ENCODE measurements at regions not wholly inside any gene's neighbourhood (a gene's known extent, or its start where the extent isn't known, plus 50 kb on each side); places are given as distances from the start of the nearest gene placed in this dataset.

DNA sequence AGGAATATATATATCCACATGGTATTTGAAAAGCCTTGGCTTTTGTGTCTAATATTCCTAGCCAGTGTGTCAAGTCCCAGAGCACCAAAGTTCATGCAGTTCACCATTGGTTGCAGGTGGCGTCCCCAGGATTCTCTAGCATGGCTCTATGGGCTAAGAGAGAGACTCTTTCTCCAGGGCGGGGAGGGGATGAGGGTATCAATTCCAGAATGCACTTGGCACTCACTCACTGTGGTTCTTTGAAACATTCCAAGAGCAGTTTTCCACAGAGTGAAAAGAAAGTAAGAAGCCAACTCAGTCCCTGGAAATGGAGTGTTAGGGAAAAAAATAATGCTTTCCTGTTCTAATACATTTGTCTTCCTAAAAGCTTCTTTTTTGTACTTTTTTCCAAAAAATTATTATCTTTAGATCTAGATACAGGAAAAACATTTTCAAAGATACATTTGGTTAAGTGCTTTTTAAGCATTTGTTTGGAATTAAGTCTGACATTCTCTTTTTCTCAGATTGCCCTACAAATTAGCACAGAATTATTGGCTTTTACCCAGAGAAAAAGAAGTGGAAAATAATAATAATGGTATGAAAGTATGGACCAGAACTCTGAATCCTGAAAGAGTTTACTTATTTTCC, 239.9 kb downstream of the PAX3 start:
- DNase-seq (ENCODE audit: low spot score) = no peak

DNA sequence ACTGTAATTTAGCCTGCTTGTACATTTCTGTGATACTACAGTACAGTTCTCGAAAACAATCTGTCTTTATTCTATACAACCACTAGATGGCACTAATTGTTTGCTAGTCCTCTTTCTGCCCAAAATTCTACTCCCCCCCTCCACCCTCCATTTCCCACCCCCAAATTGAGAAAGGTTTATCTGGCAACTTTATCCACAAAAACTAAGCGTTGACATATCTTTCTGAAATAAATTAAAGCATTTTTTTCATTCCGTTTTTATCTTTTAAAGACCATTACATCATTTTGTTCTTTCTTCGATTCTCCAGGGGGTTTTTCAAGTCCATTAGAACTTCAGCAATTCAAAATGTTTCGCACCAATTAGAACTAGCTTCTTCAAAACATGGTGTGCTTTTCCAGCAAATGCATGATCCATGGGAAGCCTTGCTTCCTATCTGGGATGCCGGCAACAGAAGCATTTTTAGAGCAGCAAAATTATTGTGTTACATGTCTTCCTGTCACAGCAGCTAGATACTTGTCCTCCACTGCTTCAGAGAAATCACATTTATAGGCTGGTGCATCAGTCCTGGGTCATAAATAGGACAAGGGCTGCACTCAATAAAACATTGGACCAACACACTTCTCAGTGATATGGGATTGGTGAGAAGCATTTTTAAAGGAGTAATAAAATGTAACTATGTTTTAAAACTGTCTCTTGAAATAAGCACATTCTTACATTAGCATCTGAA, 241.3 kb downstream of the PAX3 start:
- DNase-seq (ENCODE audit: low spot score) = no peak

DNA sequence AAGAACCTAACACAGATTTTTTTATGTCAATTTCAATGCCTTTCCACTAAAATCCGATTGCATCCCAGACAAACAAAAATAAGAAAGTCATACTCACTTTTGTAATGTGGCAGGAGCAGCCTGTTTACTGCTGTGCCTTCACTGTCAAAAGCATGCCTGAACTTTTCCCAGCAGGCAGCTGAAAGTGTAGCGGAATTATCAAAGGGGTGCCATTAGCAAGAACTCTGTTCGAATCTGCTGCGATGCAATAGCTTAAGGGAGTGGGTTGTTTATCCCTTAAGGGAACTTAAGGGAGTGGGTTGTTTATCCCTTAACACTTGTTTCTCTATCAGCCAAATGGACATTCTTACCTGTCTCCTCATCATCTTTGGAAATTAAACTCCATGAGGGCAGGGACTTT, 243.5 kb downstream of the PAX3 start:
- no peak for DNase-seq (ENCODE audit: low spot score)

DNA sequence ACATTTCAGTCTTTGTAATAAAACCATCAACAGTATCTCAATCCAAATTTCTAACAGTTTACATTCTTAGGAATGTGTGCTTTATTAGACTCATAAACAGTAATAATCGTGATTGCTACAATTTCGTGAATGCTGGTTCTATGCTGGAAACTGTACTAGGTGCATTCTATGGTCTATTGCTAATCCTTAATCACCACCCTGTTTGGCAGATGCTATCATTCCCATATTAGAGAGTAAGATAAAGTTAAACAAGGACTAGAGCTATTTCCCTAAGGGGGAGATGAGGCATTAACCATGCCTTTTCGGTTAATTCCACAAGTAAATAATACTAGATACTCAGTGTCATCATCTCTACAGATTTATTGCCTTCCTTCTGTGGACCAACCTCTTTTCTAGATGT, 244.0 kb downstream of the PAX3 start:
- no peak for DNase-seq (ENCODE audit: low spot score)

DNA sequence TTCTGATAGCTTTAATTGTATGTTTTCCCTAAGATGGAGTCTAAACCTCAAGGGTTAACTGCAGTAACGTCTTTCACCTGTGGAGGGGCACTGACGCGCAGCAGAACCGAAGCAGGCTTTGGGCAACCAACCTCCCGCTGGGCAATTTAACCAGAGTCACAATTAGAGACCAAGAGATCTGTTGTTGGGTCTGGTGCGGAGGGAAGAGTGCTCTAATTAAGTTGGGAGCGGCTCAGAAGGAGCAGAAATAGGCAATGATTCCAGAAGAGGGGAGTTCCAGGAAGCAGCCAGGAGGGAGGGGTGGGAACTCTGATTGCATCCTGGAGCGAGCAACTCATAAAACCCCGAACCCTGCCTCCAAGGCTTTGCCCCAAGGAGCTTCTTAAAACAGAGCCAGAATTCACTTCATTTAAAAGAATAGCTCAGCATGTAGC, 245.8 kb downstream of the PAX3 start:
- no peak for DNase-seq (ENCODE audit: low spot score)

DNA sequence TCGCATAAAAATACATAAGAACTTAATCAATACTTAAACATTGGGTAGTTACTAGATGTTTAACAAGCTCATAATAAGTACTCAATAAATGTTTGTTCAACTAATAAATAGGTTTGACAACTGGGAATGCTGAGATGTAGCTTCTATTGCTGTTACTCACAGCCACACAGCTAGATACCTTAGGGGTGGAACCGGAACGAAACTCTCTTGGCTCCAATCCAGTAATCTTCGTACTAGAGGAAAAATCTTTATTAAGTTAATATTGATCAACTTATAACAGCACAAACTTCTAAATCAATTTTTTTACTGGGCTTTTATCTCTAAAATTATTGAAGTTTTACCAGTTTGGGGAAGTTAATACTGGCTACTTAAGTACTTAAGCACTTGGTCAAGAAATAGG, 247.8 kb downstream of the PAX3 start:
- DNase-seq (ENCODE audit: low spot score) = peak; percentile 51

DNA sequence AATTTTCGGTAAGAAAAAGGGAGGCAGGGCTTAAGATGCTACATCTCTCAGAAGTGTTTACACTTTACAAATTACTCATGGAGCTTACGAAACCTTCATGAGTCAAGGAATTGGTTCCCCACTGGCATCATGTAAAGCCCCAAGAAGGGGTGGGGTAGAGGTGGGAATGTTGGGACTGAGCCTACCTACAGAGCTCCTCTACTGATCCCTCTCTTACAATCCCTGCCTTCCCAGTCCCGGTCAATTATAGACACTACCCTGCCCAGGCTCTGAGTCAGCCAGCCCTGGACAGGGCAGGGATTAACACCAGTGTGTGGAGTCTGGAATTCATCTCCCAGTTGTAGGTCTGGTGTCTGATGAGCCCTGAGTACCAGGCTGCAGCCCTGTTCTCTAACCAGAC, 248.9 kb downstream of the PAX3 start:
- no peak for DNase-seq (ENCODE audit: low spot score)

DNA sequence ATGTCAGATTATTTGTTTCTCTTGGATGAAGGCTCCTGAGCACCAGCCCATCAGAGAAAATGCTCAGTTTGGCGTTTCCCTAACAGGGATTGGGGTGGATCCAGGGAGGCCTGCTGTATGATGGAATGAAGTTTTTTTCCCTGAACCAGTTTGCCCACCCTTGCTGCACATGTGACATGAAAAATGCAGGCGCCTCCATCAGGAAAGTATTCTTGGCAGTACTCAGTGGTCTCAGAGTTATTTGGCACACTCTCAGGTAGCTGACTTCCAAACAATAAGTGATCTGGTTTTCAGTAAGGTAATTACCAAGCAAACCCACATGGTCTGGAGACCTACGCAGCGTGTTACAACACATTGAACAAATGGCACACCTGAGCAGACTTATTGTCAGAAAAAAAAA, 254.9 kb downstream of the PAX3 start:
- DNase-seq (ENCODE audit: low spot score) = no peak

DNA sequence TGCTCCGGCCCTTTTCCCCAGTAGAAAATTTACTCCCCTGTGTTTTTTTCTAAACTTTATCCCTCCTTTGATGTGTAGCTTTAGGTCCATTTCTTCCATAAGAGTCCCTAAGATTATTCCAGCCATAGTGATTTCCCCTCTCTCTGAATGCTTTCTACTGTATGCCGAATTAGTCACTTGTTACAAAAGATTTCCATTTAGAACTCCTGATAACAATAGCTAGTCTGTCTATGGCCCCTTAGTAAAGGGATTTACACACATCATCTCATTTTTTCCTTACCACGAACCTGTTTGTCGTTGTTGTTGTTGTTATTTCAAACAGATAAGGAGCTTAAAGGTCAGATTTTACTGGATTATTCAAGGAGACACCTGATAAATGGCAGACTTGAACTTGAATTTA, 256.1 kb downstream of the PAX3 start:
- DNase-seq (ENCODE audit: low spot score) = no peak

DNA sequence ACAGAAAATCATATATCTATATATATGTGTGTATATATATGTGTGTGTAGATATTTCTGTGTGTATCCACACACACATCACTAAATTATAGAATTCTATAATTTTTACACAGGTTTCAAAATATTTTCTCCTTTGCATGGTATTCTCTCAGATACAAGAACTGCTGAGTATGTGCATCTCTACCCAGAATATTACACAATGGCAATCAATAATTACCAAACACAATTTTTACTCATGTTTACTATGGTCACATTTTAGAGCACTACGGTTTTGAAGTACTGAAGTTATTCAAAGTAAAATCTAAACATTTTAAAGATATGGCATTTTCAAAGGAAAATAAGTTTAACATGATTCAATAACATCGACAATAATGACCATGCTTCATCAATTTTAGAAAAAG, 258.5 kb downstream of the PAX3 start:
- no peak for DNase-seq (ENCODE audit: low spot score)

DNA sequence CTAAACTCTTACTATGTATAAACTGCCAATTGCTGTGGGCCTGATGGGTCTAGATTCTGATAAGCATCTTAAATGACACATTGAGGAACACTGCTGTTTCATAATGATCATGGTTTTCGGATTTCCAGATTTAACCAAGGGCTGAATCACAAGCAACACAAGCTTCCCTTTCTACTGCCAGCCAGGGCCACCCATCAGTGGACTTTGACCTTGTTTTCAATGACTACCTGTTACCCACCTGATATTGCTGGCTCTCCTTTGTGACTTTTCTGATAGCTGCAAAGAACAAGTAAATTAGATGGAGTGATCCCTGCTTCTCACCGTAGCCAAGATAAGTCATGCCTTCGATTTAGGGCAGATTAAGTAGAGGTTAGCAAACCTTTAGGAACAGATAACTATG, 259.0 kb downstream of the PAX3 start:
- DNase-seq (ENCODE audit: low spot score) = peak; percentile 38

DNA sequence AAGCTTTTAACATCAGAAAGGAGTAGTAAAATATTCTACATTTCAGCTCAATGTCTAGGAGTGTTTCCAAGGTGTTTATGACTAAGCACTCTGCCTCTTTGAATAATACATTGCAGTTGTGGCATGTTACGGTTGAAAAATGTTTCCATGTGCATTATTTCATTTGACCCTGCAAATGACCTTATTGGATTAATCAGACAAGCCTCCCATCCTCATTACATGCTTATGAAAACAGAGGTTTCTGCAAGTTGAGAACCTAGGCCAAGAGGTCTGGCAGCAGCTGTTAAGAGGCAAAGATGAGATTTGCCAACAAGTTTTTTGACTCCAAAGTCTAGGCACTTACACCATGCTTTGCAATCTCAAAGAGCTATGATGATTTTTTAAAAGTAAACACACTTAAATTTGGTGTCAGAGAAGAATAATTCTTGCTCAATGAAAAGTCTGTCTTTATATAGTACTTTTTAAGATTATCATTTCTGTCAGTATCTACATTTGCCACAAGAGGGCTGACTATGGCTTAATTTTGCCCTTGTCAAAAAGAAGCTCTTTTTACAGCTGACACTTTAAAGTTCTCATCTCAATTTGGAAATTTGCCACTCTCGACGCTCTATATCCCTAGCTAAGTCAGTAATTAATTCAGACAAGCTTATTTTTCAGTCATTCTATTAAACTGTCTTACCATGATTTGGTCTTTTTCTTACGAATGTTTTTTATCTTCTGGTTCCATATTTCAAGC, 260.6 kb downstream of the PAX3 start:
- DNase-seq (ENCODE audit: low spot score) = no peak

DNA sequence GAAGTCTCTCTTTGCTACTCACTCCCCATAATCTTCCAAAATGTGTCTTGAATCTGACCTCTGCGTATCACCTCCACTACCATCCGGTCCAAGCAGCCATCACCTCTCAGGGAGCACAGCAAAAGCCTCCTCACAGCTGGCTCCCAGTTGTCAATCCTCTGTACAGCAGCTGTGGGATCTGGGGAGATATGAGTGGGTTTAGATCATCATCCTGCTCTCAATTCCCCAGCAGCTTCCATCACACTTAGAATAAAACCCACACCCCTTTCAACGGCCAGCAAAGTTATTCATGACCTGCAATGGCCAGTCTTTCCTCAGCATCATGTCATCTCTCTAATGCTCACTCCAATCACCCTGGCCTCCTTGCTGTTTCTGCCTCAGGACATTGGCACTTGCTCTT, 261.6 kb downstream of the PAX3 start:
- DNase-seq (ENCODE audit: low spot score) = no peak

DNA sequence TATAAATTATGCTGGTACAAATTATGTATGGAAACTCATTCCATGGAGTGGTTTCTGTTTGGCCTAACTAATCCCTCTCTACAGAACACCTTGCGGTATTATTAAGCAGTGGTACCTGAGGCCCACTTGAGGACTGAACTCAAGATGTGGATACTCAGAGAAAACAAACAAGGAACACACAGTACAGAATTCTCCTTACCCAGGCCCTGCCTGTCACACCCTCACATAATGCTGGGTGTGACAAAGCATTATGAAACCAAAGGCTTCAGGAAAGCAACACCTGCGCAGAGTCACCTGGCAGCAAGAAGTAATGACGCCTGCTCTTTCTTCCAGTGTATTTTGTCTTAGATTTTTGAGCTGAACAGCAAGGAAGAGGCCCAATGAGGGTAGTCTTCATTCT, 264.7 kb downstream of the PAX3 start:
- no peak for DNase-seq (ENCODE audit: low spot score)

DNA sequence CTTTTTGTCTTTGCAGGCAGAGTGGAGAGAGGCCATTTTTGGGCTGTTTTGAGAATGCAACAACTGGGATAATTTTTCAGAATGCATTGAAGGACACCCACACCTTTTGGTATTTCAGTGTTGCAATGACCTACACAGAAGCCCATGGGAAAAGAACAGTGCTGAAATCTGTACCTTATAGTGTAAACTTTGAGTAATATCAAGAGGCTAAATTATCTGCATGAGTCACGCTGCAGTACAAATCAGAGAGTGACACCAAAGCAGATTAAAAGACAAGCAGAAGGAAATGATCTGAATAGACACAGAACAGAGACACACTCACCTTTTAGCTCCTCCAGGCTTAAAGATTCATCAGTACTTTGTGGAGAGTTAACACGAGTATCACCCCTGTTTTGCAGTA, 265.3 kb downstream of the PAX3 start:
- DNase-seq (ENCODE audit: low spot score) = no peak

DNA sequence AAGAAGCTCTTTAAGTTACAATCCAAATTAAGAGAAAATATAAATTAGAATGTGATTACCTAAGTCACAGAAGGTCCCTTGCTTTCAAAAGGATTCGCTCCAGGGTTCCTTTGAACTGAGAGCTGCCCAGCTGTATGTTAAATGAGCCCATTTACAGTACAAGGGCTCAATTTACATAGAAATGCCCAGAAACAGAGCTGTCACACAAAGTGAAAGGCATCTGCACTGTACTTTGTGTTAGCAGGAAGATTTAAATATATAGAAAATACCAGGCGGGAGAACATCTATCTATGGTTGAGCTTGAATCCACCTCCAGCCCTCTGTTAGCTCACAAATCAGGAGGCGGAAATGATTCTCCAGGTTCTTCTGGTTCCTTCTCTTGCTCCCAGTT, 272.9 kb downstream of the PAX3 start:
- no peak for DNase-seq (ENCODE audit: low spot score)

DNA sequence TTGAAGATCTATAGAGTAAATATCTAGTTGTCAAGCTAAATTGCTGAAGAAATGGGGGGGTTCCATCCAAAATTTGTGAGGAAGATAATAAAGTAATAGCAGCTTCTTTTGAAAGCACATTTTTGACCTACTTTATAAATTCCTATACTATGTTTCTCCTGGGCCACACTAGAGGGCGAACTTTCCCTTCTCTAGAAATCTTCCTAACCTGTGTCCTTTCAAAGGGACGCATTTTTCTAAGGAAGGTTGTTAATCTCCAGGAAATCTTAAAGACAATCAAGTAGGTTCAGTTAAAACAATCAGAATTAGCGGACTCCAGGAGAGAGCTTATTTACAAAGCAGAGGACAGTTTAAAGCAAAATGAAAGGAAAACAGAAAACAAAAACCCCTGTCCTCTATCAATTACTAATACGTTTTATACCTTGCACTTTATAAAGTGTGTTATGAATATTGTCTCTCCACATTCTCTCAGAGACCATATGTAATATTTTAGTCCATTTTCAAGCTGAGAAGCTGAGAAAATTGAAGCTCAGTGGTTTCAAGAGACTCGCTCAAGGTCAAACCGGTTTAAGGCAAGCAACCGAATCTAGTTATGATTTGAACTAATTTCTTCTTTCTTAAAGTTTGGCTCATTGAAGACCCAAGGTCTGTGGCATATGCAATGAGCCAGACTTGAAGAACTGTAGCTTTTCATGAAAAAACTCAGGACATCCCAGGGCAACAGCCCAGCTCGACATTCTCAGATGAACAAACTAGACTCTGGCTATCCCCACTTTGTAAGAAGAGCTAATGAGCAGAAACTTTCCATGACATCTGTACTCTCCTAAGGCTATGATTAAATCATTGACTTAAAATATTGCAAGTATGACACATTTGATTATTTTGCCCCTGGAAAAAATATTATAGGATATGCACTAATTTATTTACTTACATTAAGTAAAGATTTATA, 273.6 kb downstream of the PAX3 start:
- no peak for DNase-seq (ENCODE audit: low spot score)

DNA sequence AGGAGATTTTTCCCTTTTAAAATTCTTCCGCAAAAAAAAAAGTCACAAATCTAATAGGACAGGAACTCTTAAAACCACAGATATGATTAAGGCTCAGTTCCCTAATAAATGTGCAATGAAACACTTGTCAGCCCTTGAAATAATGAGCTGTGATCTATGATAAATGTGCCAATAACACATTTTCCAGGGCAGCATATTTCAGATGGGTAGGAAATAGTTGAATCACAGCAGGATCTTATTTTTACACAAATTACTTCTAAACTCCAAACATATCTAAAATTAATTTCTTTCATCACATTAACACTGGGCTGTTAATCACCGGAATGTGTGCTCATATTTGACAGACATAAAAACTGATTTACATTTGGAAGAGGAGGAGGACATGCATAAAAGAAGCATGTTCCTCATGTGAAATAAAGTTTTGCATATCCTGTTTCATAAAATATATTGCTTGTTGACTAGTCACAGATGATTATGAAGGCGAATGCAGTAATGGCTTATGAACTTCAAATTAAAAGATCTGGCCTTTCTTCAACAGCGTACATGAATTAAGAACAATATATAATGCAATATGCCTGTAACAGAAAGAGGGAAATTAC, 281.4 kb downstream of the PAX3 start:
- DNase-seq (ENCODE audit: low spot score) = no peak

DNA sequence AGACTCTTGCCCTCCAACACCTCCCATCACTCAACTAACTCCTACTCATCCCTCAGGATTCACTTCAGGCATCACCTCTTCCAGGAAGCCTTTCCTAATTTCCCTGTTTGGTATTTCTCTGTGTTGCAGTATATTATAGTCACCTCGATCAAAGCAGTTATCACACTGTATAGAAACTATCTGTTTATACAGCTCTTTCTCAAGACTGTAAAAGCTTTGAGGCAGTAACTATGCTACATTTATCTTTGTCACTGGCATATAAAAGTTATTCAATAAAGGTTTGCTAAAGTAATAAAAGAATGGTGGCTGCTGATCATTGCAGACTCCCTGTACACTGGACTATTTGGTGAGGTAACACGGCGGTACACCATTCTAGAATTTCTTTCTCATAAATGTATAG, 284.9 kb downstream of the PAX3 start:
- no peak for DNase-seq (ENCODE audit: low spot score)

DNA sequence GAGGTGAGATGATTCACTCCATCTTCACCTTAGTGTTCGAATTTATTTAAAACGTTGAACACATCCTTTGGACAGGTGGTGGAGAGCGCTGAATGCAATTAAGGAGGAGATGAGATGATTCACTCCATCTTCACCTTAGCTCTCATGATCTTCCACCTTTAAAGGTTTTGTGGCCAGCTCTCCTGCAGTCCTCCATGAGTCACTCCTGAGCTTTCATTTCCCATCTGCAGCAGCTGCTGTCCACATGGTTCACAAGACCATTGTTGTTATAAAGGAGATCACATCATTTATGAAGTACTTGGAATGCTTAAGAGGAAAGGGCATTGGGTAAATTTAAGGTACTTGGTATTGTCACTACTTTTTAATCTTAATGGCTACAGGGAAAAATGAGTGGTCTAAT, 298.5 kb downstream of the PAX3 start:
- no peak for DNase-seq (ENCODE audit: low spot score)

DNA sequence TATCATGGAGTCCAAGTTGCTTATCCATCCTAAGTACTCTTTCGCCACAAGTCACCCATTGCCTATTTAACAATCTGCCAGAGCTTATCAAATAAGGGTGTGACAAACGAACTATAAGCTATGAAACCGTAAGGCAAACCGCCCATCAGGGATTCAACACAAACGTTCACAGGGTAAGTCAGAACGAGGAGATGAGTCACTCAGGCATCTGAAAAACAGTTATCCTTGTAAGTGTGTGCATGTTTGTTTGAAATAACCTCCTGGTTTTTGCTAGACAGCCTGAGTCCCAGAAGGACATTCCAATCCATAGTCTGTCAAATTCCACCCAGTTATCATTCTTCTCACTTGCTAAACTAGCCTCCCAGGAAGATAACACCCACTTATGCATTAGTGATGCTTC, 299.1 kb downstream of the PAX3 start:
- DNase-seq (ENCODE audit: low spot score) = no peak

DNA sequence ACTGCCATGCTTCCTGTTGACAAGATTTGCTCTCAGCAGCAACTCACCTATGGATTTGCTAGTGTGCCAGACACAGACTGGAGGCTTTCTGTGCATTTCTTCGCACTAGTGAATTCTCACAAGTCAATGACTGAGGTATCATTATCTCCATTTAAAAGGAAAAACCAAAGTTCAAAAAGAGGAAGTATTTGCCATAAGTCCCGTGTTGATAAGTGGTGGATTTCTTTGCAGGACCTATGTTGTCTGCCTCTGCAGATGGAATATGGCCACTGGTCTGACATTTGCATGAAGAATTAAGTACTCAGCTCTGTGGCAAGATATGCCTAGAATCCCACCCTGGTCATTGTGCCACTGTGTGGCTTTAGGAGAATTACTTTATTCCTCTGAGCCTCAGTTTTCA, 299.6 kb downstream of the PAX3 start:
- no peak for DNase-seq (ENCODE audit: low spot score)
